ENCODE measurements at regions not wholly inside any gene's neighbourhood (a gene's known extent, or its start where the extent isn't known, plus 50 kb on each side); places are given as distances from the start of the nearest gene placed in this dataset.

DNA sequence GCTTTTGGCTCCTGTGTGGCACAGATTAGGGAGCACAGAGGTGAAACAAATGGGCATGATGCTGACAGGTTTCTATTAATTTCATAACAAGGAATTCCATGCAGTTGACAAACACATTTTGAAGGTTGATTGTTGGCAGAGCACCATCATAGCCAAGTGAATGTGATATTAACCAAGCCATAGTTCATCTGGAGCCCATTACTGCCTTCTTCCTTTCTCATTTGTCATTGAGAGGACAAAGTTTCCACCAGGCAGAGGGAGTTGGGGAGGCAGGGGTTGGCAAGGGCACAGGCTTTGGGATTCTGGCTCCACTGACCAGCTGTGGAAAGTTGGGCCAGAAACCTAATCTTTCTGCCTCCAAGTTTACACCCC, 325.2 kb downstream of the MFSD1 start:
- TF ChIP-seq, protein P1, sequence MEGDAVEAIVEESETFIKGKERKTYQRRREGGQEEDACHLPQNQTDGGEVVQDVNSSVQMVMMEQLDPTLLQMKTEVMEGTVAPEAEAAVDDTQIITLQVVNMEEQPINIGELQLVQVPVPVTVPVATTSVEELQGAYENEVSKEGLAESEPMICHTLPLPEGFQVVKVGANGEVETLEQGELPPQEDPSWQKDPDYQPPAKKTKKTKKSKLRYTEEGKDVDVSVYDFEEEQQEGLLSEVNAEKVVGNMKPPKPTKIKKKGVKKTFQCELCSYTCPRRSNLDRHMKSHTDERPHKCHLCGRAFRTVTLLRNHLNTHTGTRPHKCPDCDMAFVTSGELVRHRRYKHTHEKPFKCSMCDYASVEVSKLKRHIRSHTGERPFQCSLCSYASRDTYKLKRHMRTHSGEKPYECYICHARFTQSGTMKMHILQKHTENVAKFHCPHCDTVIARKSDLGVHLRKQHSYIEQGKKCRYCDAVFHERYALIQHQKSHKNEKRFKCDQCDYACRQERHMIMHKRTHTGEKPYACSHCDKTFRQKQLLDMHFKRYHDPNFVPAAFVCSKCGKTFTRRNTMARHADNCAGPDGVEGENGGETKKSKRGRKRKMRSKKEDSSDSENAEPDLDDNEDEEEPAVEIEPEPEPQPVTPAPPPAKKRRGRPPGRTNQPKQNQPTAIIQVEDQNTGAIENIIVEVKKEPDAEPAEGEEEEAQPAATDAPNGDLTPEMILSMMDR (tag by site-specific recombination; IDR thresholded peaks at IDR 0.05), result no peak
- TF ChIP-seq, protein P2, sequence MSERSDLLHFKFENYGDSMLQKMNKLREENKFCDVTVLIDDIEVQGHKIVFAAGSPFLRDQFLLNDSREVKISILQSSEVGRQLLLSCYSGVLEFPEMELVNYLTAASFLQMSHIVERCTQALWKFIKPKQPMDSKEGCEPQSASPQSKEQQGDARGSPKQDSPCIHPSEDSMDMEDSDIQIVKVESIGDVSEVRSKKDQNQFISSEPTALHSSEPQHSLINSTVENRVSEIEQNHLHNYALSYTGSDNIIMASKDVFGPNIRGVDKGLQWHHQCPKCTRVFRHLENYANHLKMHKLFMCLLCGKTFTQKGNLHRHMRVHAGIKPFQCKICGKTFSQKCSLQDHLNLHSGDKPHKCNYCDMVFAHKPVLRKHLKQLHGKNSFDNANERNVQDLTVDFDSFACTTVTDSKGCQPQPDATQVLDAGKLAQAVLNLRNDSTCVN (tag by site-specific recombination; optimal IDR thresholded peaks at IDR 0.05), result no peak
- TF ChIP-seq HOXA7 (CRISPR knock-in tag; IDR thresholded peaks at IDR 0.05; ENCODE audit: borderline replicate concordance) (no peak), ZBTB7A (tag by site-specific recombination; IDR thresholded peaks at IDR 0.05; ENCODE audit: low read depth) (no peak), ZNF121 (tag by site-specific recombination; IDR thresholded peaks at IDR 0.05) (no peak), ZNF707 (tag by site-specific recombination; IDR thresholded peaks at IDR 0.05) (no peak)
- TF ChIP-seq, protein P3, sequence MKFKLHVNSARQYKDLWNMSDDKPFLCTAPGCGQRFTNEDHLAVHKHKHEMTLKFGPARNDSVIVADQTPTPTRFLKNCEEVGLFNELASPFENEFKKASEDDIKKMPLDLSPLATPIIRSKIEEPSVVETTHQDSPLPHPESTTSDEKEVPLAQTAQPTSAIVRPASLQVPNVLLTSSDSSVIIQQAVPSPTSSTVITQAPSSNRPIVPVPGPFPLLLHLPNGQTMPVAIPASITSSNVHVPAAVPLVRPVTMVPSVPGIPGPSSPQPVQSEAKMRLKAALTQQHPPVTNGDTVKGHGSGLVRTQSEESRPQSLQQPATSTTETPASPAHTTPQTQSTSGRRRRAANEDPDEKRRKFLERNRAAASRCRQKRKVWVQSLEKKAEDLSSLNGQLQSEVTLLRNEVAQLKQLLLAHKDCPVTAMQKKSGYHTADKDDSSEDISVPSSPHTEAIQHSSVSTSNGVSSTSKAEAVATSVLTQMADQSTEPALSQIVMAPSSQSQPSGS (tag by site-specific recombination; IDR thresholded peaks at IDR 0.05; ENCODE audit: low read depth), result no peak
- TF ChIP-seq, protein P4, sequence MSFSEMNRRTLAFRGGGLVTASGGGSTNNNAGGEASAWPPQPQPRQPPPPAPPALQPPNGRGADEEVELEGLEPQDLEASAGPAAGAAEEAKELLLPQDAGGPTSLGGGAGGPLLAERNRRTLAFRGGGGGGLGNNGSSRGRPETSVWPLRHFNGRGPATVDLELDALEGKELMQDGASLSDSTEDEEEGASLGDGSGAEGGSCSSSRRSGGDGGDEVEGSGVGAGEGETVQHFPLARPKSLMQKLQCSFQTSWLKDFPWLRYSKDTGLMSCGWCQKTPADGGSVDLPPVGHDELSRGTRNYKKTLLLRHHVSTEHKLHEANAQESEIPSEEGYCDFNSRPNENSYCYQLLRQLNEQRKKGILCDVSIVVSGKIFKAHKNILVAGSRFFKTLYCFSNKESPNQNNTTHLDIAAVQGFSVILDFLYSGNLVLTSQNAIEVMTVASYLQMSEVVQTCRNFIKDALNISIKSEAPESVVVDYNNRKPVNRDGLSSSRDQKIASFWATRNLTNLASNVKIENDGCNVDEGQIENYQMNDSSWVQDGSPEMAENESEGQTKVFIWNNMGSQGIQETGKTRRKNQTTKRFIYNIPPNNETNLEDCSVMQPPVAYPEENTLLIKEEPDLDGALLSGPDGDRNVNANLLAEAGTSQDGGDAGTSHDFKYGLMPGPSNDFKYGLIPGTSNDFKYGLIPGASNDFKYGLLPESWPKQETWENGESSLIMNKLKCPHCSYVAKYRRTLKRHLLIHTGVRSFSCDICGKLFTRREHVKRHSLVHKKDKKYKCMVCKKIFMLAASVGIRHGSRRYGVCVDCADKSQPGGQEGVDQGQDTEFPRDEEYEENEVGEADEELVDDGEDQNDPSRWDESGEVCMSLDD (tag by site-specific recombination; IDR thresholded peaks at IDR 0.05), result no peak
- TF ChIP-seq, protein P5, sequence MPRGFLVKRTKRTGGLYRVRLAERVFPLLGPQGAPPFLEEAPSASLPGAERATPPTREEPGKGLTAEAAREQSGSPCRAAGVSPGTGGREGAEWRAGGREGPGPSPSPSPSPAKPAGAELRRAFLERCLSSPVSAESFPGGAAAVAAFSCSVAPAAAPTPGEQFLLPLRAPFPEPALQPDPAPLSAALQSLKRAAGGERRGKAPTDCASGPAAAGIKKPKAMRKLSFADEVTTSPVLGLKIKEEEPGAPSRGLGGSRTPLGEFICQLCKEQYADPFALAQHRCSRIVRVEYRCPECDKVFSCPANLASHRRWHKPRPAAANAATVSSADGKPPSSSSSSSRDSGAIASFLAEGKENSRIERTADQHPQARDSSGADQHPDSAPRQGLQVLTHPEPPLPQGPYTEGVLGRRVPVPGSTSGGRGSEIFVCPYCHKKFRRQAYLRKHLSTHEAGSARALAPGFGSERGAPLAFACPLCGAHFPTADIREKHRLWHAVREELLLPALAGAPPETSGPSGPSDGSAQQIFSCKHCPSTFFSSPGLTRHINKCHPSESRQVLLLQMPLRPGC (tag by site-specific recombination; IDR thresholded peaks at IDR 0.05), result no peak

Data from HEK293 (cell line).